Hepatocyte (in vitro differentiated cells): ENCODE measurements at regions not wholly inside any gene's neighbourhood (a gene's known extent, or its start where the extent isn't known, plus 50 kb on each side); places are given as distances from the start of the nearest gene placed in this dataset.

Experiments used
- EZH2 ChIP-seq: fragments of 200-600 bp; sonication (generic); IDR thresholded peaks from 2 replicates; pipeline ENCODE4 v1.6.1; 2016; ENCODE audit warnings: antibody characterized with exemption, mild to moderate bottlenecking, borderline replicate concordance
- TF ChIP-seq, protein P1 (sequence below): fragments of 200-600 bp; sonication (generic); IDR thresholded peaks from 2 replicates; pipeline ENCODE4 v1.5.1; 2016; ENCODE audit warnings: antibody characterized with exemption, mild to moderate bottlenecking; ENCODE audit not compliant: poor library complexity

DNA sequence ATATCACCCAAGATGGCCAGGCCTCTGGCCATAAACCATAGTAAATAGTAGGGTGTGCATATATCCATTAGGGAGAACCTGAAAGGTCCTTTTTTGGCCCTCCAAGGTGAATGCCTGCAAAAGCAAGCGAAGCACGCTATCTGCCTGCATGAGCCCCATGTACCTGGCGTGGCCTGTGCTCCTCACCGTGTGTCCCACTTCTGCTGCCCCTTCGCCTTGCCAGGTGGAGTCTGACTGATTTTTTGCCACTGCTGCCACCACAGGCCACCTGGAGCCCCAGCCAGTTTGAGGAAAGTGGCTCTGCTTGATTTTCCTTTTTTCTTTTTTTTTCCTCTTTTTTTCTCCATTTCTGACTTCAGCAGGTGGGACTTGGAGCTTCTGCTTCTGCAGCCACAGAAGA is 139.7 kb downstream of the SNRPN start:
- TF ChIP-seq, protein P1, sequence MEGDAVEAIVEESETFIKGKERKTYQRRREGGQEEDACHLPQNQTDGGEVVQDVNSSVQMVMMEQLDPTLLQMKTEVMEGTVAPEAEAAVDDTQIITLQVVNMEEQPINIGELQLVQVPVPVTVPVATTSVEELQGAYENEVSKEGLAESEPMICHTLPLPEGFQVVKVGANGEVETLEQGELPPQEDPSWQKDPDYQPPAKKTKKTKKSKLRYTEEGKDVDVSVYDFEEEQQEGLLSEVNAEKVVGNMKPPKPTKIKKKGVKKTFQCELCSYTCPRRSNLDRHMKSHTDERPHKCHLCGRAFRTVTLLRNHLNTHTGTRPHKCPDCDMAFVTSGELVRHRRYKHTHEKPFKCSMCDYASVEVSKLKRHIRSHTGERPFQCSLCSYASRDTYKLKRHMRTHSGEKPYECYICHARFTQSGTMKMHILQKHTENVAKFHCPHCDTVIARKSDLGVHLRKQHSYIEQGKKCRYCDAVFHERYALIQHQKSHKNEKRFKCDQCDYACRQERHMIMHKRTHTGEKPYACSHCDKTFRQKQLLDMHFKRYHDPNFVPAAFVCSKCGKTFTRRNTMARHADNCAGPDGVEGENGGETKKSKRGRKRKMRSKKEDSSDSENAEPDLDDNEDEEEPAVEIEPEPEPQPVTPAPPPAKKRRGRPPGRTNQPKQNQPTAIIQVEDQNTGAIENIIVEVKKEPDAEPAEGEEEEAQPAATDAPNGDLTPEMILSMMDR = no peak
- TF ChIP-seq EZH2 = no peak
